HG03571 (cell line): ENCODE measurements at regions not wholly inside any gene's neighbourhood (a gene's known extent, or its start where the extent isn't known, plus 50 kb on each side); places are given as distances from the start of the nearest gene placed in this dataset.
A peak's percentile ranks its signal among the peaks of the same experiment; 100 is the strongest.
"Not testable (repeated sequence)": the region's sequence is repeated elsewhere in the genome, so short reads cannot be mapped to it uniquely, and the experiment has no call there.

ENCODE experiments used
- ATAC-seq: cut with Tn5 transposase; IDR thresholded peaks from one replicate; pipeline ENCODE4 v1.9.1; 2021; ENCODE audit not compliant: unreplicated experiment

DNA sequence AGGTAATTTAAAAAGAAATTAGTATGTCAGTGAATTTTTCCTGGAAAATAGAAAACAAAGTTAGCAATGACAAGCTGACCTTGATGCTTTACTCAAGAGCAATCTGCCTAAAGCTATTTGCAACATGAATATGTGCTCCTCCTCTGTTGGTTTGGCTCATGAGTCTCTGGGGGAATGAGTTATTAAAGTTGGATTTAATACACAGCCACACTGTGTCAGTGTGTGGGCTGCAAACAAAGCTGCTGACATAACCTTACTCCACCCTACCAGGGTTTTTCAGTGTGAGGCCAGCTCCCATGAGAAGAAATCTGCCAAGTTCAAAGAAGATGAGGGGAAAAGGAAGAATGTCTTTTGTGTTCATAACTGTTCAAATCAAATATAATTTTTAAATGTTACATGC lies 280.5 kb downstream of the TLL1 start:
- no peak for ATAC-seq

DNA sequence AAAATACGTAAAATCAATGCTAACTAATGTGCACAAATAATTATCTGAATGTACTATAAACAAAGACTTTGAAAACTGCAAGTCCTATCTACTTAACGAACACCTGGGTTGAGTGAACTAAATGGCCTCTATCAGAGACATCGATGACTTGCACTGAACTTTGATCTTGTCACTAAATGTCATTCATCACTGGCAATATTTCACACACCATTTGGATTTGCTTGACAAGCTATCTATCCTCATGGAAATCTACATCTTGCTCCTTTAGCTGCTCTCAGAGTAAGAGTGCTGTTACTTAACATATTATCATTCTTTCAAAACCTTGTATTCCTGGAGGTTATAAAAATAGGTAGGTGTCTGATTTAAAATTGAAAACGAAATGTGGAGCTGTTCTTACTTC lies 289.3 kb downstream of the TLL1 start:
- ATAC-seq: no peak

DNA sequence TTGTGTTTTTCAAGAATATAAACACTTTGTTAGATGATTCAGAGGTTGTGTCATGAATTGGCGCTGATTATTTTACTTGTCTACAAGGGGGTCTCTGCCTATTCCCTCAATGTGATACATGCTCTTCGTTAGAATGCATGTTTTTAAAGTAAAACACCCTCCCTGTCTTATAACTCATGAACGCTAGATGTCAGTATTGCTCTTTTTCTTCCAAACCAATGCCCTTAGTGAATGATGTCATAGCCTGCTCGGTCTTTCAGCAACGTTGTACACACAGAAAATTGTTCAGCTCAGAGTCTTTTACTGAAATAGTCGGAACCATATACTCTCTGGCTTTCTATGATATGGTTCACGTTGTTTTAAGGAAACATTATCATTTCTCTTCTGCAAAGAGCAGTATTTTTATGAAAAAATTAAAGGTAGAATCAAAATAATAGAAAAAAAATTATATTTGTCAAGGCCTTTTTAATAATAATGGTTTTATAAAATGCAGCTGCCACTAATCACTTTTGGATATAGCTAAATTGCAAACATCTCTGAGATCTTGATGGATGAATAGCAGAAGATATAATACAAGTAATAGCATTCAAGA lies 292.9 kb downstream of the TLL1 start:
- ATAC-seq: peak; percentile 99

DNA sequence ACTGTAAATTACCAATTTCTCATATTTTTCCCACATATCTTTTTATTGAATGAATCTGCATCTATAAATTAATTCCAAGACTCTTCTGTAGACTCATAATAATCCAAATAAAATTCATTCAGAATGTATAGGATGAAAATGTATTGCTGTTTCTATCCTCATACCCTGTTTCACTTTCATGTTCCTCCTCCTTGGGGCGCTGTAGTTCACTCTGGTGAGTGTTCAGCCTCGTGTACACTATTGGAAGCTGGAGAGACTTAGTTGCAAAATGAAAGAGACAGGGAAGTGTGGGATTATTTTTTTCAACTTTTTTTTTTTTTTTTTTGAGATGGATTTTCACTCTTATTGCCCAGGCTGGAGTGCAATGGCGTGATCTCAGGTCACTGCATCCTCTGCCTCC lies 296.1 kb downstream of the TLL1 start:
- no peak for ATAC-seq

DNA sequence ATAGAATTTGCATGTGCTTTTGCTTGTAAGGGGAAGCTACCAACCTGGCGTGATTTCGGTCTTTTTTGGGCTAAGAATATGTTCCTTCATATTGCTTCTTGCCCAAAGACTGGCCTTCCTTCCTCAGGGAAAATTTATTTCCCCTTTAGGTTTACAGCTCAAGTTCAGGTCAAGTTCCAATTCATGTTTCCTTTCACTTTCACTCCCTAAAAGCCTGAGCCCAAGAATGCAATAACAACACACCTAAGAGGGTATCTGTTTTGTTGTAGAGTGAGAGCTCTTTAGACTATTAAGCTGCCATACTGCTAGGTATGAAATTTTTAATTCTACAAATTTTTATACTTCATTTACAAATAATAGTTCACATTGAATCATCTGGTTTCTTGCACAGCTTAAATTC lies 299.6 kb downstream of the TLL1 start:
- ATAC-seq: no peak

DNA sequence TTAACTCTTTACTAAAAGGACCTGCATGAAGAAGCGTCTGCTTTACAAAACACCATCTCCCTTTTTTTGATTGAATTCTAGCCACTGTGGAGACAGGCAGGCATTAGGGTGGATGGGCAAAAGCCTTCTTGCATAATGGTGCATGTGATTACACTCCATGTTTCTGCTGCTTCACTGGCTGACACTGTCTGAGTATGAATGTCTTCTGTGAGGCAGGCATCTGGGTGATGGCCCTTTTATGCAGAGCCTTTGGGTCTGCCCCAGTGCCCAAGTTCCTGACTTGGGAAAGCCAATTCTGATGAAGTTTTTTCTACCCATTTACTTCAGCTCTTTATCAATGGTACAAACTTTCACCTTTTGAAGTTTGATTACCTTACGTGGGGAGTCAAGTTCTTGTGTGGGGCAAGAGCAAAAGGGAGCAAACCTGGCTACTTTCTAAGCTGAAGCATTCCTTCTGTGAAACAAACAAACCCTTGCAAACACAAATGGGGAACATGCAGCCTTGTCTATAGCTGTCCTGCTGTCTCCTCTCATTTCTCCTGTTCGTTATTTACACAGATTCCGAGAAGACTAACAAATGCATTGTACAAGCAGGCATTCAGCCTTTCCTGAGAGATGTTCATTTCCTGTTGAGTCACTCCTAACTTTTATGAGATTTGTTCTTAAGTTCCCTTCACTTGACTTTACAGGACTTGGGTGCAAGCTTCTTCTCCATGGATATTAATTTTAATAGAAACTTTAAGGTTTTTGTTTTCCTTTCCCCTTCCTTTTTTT lies 301.9 kb downstream of the TLL1 start:
- no peak for ATAC-seq

DNA sequence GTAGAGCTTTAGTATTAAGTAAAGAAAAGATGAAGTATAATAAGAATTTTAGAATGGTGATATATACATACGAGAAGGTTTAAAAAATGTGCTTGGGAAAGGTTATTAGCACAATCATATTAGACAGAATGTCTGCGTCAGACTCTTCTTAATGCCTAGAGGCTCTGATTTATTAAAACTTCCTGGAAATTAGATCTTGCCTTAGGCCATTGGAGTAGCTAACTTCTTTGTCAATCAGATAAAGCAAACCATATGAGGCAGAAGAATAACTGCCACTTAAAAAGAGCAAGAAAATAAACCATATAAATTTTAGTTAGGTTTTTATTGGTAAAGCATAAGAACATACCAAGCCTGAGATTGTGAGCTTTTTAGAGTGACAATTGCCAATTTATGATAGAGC lies 309.1 kb downstream of the TLL1 start:
- no peak for ATAC-seq

DNA sequence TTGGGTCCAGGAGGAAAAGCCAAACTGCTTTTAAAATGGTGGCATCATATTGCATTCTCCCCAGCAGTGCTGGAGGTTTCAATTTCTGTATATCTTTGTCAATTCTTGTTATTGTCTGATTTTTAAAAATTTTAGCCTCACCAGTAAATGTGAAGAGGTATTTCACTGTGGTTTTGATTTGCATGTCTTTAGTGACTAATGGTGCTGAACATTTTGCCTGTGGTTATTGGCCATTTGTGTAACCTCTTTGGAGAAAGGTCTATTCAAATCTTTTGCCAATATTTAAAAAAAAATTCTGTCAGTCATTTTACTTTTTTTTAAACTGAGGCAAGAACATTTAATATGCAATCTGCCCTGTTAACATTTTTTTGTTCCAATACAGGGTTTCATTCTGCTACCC lies 322.1 kb downstream of the TLL1 start:
- ATAC-seq: no peak

DNA sequence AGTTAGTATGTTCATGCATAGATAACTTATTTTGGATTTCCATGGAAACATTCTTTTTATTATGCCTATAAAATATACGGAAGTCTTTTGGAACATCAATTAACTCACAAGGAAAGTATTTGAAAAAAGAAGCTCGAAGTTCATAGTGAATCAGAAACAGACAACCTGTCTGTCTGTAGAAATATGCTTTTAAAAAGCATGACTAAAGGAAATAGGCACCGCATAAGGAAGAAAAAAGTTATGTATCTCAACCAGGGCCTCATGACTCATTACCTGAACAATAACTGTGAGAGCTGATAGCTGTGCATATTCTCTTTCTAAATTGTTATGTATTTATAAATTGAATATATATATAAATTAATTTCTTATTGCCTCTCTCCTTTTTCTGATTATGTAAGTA lies 324.1 kb downstream of the TLL1 start:
- ATAC-seq: no peak

DNA sequence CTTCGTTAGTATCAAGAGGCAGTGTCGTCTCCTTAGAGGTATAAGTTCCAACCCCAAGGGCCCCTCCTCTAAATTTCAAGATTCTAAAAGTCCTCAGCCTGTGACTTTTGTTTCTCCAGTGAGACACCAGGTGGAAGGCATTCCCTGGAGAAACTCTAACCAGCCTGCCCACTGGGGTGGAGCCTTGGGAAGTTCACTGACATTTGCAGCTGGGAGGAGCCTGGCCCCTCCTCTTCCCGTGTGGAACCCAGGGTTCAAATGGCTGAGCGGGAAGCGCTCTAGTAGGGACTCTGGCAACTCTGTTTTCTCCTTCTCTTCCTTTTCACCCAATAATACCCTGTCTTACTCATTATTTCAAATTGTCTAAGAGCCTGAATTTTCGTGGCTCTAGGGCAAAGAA lies 325.0 kb downstream of the TLL1 start:
- ATAC-seq: no peak

DNA sequence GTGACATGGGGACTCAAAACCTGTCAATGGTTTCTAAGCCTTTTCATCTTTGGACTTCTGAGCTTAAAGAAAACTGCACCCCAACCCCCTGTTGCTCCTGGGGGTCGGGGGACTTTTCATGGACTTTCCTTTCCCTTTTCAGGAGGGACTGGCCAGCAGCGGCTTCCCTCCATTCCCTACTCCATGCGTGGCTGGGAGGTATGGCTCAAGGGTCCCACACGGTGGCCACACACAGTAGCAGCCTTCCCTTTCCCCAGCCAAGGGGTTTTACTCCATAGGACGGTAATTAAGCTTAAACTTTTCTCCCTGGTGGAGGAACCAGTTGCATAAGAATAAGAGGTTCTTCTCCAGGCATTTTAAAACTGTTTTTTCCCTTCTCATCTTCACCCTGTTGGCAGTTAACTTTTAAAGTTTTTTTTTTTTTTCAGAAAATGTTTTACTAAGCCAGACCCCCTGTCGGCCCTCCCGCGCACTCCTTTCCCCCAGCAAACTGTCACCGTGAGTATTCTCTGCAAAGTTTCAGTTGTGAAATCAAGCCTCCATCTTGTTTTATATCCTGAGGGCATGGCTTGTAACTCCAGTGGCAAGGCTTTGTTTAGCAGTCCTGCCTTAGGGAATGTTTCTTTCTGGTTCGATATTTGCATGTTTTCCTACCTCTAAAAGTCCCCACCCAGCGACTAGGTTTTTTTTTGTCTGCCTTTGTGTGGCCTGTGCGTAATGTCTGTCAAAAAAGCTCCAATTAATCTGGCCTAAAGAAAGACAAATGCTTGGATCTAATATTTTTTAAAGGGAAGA lies 325.7 kb downstream of the TLL1 start:
- no peak for ATAC-seq

DNA sequence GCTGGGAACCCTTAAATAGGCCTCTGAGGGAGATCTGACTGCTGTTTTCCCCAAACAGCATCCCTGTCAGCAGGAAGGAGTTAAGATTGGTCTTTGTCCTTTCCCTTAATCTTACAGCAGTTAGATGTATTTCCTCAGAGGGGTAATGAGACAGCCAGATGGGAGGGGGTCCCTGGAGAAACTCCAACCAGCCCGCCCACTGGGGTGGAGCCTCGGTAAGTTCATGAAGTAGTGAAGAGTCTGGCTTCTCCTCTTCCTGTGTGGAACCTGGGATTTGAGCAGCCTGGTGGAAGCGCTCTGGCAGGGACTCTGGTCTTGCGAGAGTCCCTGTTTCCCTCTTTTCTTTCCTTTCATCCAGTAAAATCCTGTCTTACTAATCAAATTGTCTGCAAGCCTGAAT lies 330.0 kb downstream of the TLL1 start:
- ATAC-seq: no peak

DNA sequence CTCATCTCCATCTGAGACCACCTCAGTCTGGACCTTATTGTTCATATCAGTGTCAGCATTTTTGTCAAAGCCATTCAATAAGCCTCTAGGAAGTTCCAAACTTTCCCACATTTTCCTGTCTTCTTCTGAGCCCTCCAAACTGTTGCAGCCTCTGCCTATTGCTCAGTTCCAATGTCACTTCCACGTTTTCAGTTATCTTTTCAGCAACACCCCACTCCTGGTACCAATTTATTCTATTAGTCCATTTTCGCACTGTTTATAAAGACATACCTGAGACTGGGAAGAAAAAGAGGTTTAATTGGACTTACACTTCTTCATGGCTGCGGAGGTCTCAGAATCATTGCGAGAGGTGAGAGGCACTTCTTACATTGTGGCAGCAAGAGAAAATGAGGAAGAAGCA lies 339.3 kb downstream of the TLL1 start:
- not testable (repeated sequence) for ATAC-seq

DNA sequence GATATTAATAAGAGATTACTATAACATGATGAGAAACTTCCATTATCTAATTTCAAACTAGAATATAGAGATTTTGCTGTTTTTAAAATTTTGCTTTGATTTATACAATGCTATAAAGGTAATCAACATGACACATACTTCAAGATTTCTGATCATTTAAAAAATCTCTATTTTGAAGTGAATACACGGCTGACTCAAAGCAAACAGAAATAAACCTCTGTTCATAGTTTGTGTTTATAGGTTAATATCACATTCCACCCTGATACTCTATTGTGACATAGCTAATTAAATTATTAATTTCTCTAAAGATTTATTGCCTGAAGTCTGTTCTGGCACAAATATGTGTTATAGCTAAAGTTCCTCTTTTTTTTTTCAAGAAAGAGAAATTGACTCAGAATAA lies 349.2 kb downstream of the TLL1 start:
- ATAC-seq: no peak

DNA sequence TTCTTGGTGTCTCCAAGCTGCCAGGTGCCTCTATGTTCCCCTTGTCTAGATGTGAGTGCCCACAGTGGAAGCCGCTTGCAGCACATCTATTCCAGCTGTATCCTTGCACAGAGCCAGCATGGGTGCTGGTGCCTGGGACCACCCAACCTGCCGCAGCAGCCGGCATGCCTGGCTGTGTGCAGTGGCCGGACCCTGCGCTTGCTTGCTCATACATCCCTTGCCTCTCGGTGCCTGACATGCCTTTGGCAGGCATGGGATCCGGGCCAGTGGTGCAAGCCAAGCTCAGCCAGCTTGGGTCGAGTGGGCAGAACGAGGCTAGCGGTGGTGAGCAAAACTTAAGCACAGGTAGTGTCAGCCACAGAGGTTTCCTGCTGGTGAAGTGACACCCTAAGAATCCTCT lies 355.1 kb downstream of the TLL1 start:
- ATAC-seq: no peak

DNA sequence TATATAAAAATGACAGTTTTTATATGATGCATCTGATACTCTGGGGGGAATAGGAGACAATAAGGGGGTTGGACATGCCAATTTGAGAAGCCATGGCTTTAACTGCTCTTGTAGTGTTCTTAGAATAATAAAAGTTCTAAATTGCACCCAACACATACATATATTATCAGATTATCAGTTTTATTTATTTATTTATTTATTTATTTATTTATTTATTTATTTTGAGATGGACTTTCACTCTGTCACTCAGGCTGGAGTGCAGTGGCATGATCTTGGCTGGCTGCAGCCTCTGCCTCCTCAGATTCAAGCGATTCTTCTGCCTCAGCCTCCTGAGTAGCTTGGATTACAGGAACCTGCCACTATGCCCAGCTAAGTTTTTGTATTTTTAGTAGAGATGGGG lies 356.8 kb downstream of the TLL1 start:
- ATAC-seq: no peak

DNA sequence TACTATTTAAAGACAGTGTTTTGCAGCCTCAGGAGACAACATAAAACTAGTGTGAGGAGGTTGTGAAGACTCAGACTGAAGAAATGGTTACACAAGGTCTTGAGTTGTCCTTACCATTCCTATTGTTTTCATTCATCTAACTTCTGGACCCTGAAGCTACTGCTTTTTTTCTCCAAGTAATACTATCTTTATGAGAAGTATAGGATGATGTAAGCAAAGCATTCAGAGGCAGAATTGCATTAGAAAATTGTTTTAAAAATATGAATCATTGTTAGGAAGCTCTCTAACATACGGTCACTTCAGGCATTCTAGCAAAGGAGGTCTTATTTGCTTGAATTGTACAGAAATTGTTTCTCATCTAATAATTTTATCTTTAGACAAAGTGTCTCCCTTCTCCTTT lies 357.8 kb downstream of the TLL1 start:
- ATAC-seq: no peak

DNA sequence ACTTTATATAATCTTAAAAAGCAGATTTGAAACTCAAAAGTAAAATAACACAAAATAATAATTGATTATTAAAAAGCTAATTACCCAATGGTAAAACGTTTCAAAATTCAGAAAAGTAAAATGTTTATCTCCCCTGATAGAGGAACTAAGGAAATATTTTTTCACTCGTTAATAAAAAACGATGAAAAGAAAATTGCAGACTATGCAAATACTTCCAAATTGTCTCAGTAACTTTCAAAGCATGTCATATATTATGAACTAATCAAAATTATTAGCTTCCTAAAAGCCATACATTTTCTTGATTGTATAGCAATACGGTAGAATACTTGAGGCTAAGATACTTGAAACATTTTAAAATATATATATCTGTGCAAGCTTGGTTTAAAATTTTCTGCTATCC lies 366.3 kb downstream of the TLL1 start:
- ATAC-seq: no peak

DNA sequence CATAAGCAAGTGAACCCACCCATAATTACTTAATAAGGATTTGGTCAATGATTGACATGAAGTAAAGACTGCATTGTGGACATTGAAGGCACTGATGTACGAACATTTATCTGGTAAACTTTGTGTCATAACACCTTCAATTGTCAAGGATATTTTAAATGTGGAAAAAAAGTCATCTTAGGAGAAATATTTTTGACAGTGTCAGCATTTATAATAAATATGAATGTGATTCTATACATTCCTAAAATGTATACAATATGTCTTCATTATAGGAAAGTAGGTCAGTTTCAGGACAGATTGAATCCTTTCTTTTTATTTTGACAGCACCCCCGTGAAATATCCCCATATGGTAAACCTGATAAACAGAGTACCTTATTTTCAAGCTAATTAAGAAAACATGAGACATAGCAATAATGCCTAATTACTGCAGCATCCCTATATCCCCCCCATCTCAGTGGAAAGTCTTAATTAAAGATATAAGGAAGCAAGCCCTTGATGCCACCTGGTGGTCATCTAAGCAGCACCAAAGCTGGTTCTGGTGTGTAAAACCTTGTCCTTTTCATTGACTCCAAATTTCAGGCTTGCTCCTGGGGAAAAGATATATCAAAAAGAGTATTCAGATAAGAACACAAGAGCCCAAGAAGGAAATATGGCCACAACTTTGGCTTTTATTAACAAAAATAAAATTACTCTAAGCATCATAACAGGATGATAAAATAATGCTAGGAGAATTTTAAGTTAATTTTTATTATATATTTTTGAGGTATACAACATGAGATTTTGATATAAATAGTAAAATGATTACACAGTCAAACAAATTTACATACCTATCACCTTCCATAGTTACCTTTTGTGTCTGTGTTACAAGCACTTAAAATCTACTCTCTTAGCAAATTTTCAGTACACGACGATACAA lies 379.7 kb downstream of the TLL1 start:
- no peak for ATAC-seq

DNA sequence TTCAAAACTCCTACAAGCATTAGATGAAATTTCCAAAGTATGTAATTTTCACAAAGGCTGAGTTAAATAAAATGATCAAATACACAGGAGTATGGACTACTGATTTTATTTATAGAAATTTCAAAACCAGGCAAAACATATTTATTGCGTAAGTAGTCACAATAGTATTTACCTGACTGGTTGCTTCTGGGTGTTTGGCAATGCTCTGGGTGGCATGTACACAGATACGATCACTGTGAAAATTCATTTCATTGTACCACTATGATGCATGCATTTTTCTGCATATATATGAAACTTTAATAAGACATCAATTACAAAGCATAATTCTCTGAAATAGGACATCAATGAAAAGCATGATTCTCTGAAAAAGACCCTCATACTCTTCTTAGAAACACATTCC lies 384.2 kb downstream of the TLL1 start:
- ATAC-seq: no peak

DNA sequence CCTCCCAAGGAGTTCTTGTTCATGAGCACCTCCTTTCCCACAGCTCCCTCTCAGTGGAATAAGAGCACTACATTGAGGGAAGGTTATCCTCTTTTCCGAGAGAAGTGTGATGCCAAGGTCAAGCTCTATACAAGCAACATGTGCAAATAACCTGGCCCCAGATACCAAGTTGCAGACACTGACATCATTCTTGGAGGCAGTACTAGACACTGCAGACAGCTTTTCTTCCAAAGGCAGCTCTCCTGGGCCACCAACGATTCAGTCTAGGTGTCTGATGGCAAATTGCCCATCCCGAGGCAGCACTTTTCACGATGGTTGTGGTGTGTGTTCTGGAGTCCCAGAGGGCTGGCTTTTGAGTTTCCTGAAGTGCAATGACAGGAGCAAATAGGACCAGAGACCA lies 384.9 kb downstream of the TLL1 start:
- ATAC-seq: no peak
